ENCODE measurements at regions not wholly inside any gene's neighbourhood (a gene's known extent, or its start where the extent isn't known, plus 50 kb on each side); places are given as distances from the start of the nearest gene placed in this dataset.
"Not testable (repeated sequence)": the region's sequence is repeated elsewhere in the genome, so short reads cannot be mapped to it uniquely, and the experiment has no call there.

DNA sequence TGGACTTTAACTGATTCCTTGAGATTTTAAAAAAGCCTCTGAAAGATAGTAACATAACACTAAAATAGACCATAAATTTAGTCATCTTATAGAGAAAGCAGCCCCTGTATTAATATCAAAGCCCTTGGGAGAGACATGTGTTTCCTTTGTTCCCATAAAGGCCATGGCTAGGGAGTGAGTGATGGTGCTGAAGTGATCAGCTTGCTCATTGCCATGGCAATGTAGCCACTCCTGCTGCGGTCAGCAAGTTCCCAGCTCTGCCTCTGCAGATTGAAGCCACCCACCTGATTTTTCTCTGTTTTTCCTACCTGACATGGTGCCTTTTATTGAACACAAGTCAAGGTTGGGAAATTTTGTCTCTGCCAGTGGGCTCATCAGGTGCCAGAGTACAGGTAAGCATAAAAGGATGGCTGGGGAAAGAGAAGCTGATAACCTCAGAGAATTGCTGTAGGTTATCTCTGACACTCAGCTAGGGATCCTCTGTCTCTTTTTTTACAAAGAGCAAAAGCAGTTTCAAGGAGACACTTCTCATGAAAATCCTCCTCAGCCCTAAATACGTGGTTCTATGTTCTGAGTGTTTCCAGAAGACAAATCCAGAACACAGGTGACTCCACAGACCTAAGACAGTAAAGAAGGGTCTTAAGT, 296.3 kb upstream of the NMUR2 start:
- no peak for DNase-seq

DNA sequence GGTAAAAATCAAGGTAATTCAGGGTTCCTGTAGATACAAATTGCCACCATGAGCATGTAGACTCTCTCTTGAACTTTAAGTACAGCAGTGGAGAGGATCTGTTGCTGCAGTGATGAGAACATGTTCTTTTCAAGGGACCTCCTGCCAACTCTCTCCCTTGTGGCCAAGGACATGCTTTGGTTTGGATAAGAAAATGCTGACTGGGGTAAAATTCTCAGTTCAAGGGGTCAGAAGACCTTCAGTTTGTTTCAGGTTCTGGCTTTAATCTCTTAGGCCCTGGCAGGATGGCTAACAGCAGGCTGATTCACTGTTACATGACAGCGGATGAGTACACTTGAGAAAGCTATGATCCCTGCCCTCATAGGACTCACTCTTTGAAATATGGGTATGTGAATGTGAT, 299.2 kb upstream of the NMUR2 start:
- no peak for DNase-seq

DNA sequence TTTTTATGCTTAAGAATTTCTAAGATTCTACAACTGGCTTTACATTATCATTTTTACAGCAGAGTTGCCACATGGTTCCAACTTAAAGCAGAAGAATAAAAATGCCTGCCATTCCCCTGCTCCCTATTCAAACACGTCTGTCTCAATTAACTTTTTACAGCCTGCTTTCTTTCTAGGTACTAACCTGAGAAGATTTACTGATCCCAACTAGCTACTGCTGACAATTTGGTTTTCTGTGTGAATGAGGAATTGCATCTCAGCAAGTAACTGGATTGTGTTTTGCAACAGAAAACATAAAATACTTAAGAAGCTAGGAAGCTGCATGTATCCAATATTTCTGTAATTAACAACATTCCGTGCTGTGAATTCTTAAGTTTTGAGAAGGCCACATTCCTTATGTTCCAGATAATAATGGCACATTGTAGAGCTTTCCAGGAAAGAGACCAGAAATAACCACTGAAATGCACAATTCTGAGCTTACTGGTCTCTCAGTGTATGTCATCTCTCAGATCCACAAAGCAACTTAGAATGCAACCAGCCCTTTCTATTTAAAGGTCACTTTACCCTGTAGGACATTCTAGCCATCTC, 306.8 kb upstream of the NMUR2 start:
- DNase-seq, result no peak

DNA sequence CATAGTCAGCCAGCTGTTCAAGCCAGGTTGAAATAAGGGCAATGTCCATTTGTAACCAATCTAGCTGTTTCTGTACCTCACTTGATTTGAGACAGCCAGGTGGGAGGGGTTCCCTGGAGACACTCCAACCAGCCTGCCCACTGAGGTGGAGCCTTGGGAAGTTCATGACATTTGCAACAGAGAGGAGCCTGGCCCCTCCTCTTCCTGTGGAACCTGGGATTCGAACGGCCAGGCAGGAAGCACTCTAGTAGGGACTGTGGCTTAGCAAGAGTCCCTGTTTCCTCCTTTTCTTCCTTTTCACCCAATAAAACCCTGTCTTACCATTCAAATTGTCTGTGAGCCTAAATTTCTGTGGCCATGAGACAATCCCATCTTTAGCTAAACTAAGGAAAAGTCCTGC, 312.3 kb upstream of the NMUR2 start:
- DNase-seq, result no peak

DNA sequence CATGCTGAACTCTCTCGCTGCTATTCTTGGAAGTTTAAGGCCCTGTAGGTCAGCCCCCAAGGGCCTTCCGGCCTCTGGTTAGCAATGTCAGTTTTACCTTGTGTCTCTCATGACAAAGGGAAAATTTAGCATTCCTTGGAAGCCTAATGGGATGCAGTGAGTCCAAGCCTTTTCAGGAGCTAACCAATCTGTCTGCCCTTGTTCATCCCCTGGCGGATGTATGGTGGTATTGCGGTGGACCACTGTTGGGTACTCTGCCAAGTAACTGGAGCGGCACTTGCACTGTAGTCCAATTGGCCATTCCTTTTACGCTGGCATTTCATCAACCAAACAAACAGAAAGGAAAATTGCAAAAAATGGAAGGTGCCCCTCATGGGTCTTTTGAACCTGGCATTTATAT, 318.4 kb upstream of the NMUR2 start:
- no peak for DNase-seq

DNA sequence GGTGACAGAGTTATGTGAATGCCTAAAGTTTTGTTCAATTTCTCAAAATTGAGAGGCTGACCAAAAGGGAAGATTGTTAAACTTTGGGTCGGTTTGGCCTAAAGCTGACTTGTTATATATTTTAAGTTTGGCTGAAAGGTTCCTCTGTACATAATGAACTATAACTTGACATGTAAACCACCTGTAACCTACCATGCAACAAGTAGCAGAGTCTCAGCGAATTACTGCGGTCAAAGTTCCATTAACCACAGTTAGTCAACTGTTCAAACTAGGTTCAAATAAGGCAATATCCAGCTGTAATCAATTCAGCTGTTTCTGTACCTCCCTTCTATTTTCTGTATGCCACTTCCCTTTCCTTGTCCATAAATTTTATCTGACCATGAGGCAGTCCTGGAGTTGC, 325.1 kb upstream of the NMUR2 start:
- no peak for DNase-seq

DNA sequence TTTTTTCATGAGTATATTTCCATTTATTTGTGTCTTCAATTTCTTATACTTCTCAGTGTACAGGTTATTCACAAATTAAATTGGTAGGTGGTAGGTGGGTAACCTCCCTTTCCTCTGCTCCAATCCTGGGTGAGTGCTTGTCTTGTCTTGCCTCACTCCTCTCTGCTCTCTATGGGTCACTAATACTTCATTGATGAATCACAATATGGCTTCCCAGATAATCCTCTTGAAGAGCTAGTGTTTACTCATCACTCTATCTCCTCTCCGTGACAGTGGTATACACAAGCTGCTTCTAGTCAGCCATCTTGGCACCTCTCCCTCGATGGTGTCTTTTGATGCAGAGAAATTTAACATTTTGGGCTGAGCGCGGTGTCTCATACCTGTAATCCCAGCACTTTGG, 331.8 kb upstream of the NMUR2 start:
- no peak for DNase-seq

DNA sequence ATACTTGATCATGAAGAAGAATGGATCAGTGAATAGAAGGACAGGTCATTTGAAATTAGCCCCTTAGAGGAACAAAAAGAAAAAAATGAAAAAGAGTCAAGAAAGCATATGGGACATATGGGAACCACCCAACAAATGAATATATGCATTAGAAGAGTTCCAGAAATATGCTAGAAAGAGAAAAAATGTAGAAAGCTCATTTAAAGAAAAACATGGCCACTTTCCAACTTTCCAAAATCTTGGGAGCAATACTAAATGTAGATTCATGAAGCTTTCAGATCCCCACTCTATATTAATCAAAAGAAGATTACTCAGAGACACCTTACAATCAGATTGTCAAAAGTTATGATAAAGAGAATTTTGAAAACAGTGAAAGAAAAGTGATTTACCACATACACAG, 334.8 kb upstream of the NMUR2 start:
- DNase-seq, result no peak

DNA sequence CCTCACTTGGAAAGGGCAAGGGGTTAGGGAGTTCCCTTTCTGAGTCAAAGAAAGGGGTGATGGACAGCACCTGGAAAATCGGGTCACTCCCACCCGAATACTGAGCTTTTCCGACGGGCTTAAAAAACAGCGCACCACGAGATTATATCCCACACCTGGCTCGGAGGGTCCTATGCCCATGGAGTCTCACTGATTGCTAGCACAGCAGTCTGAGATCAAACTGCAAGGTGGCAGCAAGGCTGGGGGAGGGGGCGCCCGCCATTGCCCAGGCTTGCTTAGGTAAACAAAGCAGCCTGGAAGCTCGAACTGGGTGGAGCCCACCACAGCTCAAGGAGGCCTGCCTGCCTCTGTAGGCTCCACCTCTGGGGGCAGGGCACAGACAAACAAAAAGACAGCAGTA, 336.0 kb upstream of the NMUR2 start:
- DNase-seq, result not testable (repeated sequence)

DNA sequence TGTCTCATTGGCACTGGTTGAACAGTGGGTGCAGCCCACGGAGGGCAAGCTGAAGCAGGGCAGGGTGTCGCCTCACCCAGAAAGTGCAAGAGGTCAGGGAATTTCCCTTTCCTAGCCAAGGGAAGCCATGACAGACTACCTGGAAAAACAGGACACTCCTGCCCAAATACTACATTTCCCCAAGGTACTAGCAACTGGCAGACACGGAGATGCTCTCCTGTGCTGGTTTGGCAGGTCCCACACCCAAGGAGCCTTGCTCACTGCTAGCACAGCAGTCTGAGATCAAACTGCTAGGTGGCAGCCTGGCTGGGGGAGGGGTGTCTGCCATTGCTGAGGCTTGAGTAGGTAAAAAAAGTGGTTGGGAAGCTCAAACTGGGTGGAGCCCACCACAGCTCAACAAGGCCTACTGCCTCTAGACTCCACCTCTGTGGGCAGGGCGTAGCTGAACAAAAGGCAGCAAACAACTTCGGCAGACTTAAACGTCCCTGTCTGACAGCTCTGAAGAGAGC, 382.7 kb upstream of the NMUR2 start:
- DNase-seq, result not testable (repeated sequence)

DNA sequence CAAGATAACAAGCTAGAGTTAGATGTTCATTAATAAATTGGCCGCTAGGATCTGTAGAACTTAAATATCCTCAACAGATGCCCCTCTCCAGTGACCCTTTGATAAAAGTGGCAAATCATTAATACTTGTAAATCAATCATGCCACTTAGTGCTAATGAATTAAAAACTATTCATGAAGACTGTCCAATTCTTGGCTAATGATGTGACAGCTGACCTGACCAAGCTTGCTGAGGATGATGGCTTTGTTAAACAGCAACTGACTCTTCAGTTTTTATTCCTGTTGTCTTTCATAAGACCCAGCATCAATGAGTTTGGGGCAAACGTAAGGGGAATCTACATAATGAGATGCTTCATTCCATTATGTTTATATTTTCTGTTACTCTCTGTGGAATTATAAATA, 396.8 kb upstream of the NMUR2 start:
- DNase-seq, result no peak

DNA sequence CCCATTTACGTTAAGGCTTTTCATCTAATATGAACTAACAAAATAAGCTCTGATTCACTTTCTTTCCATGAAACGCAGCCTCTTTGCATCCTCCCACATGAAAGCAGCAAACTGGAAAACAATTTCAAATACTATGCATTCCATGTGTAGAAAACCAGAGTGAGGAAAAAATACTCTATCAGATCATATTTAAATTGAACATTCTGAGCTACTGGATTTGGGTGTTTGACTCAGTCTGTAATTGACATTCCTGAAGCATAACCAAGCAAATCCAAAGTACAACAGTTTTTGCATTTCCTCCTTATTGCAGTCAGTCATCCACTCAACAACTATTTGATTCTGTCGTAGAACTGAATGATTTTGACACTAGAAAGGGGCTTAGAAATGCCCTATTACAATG, 399.1 kb upstream of the NMUR2 start:
- no peak for DNase-seq

DNA sequence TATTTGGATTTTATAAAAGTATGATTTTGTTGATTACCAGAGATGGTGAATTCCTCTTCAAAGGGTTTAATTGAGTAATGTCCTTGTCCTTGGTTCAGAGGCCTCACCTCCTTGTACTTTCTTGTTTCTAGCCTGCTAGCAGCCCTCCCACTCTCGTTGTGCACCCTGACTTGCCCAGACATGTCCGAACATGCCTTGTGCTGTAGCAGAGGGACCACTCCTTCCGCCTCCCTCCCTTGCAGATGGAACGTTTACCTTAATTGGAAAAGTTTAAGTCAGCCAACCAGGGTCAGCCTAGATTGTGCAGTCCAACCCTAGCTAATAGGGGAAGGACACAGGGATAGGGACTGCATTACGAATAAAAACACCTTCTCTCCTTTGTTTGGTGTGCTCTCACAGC, 406.9 kb upstream of the NMUR2 start:
- no peak for DNase-seq

DNA sequence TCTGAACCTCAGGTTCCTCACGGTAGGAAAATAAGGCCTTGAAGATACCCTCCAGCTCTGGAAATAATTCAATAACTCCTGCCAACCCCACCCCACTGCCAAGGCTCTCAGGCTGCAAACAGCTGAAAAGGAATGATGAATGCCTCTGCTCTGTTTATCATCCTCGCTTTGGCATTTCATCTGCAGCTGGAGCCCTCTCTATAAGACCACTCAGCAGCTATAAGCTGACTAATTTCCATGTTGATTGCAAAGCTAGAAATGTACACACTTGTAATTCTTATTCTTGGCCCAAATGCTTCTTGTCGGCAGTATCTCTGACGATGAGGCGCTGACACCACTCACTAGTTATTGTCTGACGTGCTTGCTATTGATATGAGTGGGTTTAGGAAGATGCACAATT, 408.4 kb upstream of the NMUR2 start:
- no peak for DNase-seq

DNA sequence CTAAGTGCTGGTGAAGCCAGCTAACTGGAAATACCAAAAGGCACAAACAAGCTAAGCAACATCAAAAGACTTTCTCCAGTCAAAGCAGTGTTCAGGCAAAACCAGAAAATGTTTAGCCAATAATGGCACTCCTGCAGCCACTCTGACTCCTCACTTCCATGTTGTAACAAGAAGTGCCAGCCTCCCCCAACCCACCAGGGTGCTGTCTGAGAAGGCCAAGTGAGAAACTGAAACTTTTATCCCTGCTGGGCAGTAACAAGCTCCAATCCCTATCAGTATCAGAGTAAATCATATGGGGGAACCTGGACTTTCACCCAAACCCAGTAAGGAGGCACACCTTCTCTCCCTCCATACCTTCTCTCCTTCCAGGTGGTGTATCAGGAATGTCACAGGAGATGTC, 414.8 kb upstream of the NMUR2 start:
- DNase-seq, result no peak

DNA sequence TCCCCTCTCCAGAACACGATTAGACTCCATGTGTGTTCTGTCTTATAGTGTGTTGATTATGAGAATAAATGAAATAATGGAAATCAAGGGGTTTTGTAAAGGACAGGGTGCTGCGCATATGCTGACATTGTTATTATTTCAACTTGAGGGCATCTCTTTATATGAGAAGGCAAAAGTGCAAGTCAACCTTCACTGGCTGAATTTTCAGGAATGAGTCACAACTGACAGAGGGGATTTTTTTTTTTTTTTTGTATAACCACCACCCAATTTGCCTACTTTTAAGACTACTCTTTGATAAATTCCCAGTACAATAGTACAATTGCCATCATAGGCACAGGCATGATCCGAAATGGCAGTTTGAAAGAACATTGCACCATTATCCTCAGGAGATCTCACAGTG, 419.2 kb upstream of the NMUR2 start:
- DNase-seq, result no peak

DNA sequence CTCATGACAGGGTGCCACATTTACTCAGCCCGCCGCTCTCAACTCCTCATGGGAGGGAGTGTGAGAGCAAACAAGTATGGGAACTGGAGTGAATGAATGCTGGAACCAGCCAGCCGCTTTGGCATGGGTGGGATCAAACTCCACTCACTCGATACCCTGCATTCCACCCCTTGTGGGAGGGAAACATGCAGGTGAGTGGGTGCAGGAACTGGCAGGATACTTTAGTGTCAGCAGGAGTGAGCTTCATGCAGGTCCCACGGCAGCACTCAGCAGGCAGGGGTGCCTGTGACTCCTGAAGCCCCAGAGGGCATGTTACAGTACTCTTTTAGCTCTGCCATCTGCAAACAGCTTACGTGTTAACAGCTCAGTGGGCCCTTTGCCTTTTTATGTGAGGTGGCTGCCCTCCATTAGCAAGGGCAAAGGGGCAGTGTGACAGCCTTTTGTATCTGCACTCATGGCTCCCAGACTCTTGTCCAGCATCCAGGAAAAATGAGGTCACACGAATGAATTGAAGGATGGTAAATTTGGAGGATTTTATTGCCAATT, 433.2 kb upstream of the NMUR2 start:
- DNase-seq, result no peak

DNA sequence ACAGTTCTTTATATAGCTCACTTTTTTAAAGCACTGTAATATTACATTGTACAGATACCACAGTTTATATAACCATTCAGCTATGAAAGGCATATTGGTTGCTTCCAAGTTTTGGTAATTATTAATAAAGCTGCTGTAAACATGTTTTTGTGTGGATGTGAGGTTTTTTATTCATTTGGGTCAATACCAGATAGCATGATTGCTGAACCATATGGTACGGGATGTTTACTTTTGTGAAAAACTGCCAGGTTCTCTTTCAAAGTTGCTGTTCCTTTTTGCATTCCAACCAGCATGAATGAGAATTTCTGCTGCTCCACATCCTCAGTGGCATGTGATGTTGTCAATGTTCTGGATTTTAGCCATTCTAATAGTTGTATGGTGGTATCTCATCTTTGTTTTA, 439.6 kb upstream of the NMUR2 start:
- DNase-seq, result no peak

DNA sequence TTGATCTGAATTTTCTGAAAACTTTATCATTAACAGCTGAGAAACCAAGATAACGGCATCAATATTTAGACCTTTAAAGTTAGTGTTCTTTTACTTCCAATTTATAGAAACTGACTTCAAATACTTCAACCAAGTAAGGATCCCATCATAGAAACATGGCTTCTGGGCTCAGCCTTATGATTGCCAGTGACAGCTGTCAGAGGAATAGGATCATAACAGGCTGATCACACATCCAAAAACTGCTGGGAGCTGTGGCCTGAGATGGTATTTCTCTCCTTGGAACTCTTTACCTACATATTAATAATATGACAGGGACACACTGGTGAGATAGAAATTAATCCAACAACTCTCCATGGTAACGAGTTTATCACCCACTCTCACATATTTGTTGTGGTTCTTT, 448.3 kb upstream of the NMUR2 start:
- no peak for DNase-seq

DNA sequence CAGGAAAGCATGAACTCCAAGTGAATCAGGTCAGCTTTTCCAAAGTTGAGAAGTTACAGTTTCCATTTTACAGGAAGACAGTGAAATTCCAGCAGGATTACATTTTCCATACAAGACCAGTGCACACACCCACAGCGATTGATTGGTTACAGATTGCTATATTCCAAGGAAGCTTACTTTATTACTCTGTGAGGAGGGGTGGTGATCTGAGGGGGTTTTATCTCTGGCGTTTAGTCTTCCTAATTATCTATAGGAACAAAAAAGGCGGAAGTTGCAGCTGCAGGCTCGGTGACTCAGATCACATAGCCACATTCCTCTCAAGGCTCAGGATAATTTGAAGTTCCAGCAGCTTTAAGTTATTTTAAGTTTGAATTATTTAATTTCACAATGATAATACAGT, 450.4 kb upstream of the NMUR2 start:
- no peak for DNase-seq

DNA sequence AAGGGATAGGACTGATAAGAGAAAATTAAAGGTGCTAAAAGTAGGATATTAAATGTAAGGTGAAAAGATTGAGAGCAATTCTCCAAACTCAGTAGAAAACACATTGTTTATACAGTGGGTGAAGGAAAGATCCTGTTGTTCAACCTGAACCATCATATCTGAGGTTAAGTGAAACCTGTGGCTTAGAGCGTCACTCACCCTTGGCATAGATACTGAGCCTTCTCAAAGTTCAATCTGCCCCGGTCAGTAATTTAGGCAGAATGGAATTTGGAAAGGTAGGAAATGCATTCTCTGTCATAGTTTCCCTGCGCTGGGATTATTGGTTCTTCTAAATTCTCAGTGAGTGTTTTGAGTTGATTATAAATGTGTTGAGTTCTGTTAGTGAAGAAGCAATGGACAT, 456.2 kb upstream of the NMUR2 start:
- DNase-seq, result no peak

DNA sequence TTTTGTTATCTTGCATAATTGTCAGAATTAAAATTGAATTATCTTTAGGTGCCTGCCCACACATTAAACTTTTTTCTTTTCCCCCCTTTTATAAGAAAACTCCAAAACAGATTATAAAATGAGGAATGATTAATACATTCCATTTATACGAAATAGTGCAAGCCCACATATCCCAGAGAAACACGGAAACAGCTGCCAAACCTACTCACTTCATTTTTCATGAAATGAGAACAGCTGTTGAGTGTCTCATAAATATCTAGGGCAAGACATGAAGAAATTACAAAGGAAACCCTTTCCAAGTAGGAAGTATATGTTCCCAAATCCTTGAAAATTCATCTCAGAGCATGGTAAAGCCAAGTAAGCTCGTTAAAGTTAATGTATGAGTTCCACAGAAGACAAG, 459.4 kb upstream of the NMUR2 start:
- no peak for DNase-seq

DNA sequence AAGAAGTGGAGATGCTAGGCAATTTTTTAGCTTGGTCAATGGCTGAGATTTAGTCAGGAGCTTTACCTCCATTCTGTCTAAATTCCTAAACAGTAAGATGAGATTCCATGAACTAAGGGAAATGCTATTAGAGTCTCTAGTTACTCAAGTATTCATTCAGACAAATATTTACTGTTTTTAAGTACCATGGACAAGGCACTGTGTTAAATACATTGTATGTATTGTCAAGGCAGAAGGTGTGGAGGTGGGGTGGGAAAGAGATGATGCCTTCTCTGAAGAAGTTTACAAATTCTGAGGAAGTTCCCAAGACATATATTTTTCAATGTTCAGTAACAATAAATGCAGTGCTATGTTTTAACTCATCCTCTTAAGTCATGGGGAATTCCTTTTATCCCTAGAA, 459.9 kb upstream of the NMUR2 start:
- no peak for DNase-seq

DNA sequence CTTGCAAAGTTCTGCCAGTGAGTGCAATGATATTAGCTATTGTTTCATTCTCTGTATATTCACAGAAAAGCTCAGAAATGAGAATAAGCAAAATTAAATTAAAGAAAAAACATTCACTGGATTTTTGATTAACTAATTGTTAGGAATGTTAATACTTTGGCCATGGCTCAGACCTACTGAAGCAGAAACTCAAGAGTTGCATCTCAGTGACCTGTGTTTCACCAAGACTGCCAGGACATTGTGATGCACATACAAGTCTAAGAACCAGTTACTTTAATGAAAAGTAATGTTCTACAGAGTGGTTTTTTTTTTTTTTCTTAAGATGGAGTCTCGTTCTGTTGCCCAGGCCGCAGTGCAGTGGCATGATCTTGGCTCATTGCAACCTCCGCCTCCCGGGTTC, 464.9 kb upstream of the NMUR2 start:
- no peak for DNase-seq

DNA sequence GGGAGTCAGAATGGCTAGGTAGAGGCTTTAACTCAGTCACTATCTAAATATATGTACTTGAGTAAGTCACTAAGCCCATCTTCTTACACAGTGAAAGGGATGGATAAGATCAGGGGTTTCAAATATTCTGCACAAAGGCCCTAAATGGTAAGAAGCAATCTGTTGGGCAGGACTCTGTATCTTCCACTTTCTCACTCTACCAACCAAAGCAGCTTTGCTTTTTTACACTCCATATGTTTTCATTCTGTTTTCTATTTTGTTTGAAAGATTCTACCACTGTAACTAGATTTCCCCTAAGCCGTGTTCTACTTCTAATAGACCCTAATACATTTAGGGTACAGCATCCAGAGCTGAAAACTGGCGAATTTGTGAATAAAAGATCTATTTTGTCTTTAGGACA, 477.5 kb upstream of the NMUR2 start:
- DNase-seq, result no peak

Measured in CD4-positive, alpha-beta T cell treated with Interleukin-4 for 1 hour (primary cell).